T-helper 17 cell (primary cell): ENCODE measurements at regions not wholly inside any gene's neighbourhood (a gene's known extent, or its start where the extent isn't known, plus 50 kb on each side); places are given as distances from the start of the nearest gene placed in this dataset.

ENCODE experiments used
- ATAC-seq: fragments of 150-1000 bp; cut with Tn5 transposase; 2 replicates; pipeline ENCODE4 v1.10.0; 2021; ENCODE audit warnings: mild to moderate bottlenecking, moderate library complexity
- DNase-seq, 3 donors: peaks; one replicate each; pipeline versions ENCODE4 v3.0.0 to v3.0.0-alpha.2; 2020 to 2021
- H3K9me3 ChIP-seq: one replicate; pipeline ENCODE4 v1.7.0; 2013; ENCODE audit warnings: low read length, mild to moderate bottlenecking; ENCODE audit not compliant: control insufficient read depth, poor library complexity, severe bottlenecking
- H3K27ac Mint-ChIP-seq: one replicate; pipeline ENCODE4 v1.8.0; 2022; ENCODE audit warnings: mild to moderate bottlenecking, moderate library complexity, mixed read lengths
- H3K27me3 Mint-ChIP-seq: one replicate; pipeline ENCODE4 v1.8.0; 2022; ENCODE audit warnings: mixed read lengths
- H3K36me3 Mint-ChIP-seq: one replicate; pipeline ENCODE4 v1.8.0; 2022; ENCODE audit warnings: low read depth, mixed read lengths
- H3K4me1 Mint-ChIP-seq: one replicate; pipeline ENCODE4 v1.8.0; 2022; ENCODE audit warnings: mild to moderate bottlenecking, mixed read lengths
- H3K4me3 Mint-ChIP-seq: one replicate; pipeline ENCODE4 v1.8.0; 2022; ENCODE audit warnings: mild to moderate bottlenecking, moderate library complexity, mixed read lengths

GRCh38 chr18:64287926-64288325 is 139.0 kb upstream of the LINC00305 start:
- H3K9me3 ChIP-seq = no peaks in the 10 kb centered on the region
- no peaks in the 10 kb centered on the region for H3K4me1 Mint-ChIP-seq
- ATAC-seq = no peak
- no peak for DNase-seq
- H3K36me3 Mint-ChIP-seq = no peaks in the 10 kb centered on the region
- no peak overlapping the region for H3K4me3 Mint-ChIP-seq
- H3K27ac Mint-ChIP-seq = no peak overlapping the region
- H3K27me3 Mint-ChIP-seq = no peaks in the 10 kb centered on the region

- DNase-seq (no peak), ATAC-seq (no peak)
- no peaks in the 10 kb centered on the region for H3K27me3 Mint-ChIP-seq
- no peak overlapping the region for H3K4me3 Mint-ChIP-seq
- no peaks in the 10 kb centered on the region for H3K4me1 Mint-ChIP-seq
- H3K36me3 Mint-ChIP-seq = no peaks in the 10 kb centered on the region
- no peaks in the 10 kb centered on the region for H3K9me3 ChIP-seq
- H3K27ac Mint-ChIP-seq = no peak overlapping the region
Measured at GRCh38 chr18:64283059-64283458, 134.2 kb upstream of the LINC00305 start.

DNA sequence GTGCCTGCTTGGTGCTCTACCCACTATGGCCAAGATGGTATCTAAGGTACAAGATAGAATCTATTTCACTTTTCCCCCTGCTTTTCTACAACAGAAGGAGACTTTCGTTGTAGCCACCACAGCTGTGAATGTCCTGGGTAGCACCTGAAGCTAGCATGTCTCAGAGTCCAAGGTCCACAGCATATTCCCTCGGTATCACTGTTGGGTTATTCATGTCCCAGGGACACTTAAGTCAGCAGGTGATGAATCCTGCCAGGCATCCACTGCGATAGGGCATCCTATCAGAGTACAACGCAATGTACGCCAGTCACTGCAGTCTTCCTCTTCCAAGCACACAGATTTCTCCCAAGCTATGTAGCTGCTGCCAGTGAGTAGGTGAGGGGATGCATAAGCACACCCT is 129.1 kb upstream of the LINC00305 start:
- no peaks in the 10 kb centered on the region for H3K36me3 Mint-ChIP-seq
- H3K9me3 ChIP-seq = no peaks in the 10 kb centered on the region
- no peaks in the 10 kb centered on the region for H3K4me1 Mint-ChIP-seq
- H3K27ac Mint-ChIP-seq = no peak overlapping the region
- DNase-seq = no peak
- no peaks in the 10 kb centered on the region for H3K27me3 Mint-ChIP-seq
- ATAC-seq = no peak
- no peak overlapping the region for H3K4me3 Mint-ChIP-seq

DNA sequence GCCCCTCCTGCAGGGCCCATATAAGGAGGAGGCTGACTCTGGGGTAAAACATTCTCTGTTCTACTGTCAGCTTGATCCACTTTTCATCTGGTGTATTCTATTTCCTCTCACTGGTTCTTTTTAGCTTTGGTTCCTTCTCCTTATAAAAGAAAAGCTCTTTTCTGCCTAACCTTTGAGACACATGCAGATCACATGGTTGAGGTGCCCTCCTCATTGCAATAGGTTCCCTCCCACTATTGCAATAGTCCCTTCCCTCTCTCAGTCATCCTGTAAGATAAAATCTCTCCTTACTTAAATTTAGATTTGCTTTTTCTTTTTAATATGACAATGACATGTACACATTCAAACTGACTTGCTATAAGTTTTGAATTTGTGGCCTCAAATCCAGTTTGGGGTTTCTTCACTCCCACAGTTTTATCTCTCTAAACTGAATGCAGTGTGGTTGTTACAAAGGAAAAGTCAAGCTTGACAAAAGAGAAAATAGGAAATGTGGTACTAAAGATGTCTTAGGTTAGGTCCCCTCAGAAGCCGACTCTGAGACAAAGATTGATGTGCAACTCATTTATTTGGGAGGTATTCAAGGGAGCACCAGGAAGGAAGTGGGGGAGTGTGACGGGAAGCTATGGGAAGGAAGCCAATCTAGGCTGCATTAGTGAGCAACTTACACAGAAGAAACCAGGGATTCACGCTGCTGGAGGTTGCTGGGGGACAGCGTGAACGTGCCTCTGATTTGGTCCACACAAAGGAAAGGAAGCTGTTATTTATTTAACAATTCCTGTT is 127.6 kb upstream of the LINC00305 start:
- H3K27me3 Mint-ChIP-seq = no peaks in the 10 kb centered on the region
- DNase-seq = no peak
- no peak overlapping the region for H3K27ac Mint-ChIP-seq

GRCh38 chr18:64275593-64276300 is 126.9 kb upstream of the LINC00305 start:
- DNase-seq (no peak), ATAC-seq (no peak)
- no peaks in the 10 kb centered on the region for H3K27me3 Mint-ChIP-seq
- H3K9me3 ChIP-seq = no peaks in the 10 kb centered on the region
- no peak overlapping the region for H3K27ac Mint-ChIP-seq
- H3K36me3 Mint-ChIP-seq = no peaks in the 10 kb centered on the region
- no peaks in the 10 kb centered on the region for H3K4me1 Mint-ChIP-seq
- H3K4me3 Mint-ChIP-seq = no peak overlapping the region

More for the DNA sequence above, 127.6 kb upstream of the LINC00305 start:
- Mint-ChIP-seq H3K36me3 (no peaks in the 10 kb centered on the region), H3K4me1 (no peaks in the 10 kb centered on the region), H3K4me3 (no peak overlapping the region)
- H3K9me3 ChIP-seq = no peaks in the 10 kb centered on the region
- ATAC-seq = no peak

DNA sequence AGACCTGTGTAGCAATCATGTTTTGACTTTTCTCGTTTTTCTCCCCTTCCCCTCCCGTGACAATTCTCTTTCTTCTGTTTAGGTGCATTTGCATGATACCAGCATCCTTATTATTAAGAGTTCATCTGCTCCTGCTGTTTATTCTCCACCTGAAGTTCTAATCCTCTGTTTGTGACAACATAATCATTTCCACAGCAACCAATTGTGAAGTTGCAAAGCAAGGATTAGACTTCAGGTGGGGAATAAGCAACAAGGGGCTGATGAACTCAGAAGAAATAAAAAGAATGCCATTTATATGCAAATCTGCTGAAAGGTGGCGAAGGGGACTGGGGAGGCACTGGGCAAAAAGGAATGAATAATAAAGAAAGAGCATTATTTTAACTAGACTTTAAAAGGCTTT is 124.8 kb upstream of the LINC00305 start:
- DNase-seq (no peak), ATAC-seq (no peak)
- Mint-ChIP-seq H3K4me3 (no peak overlapping the region), H3K4me1 (no peaks in the 10 kb centered on the region), H3K36me3 (no peaks in the 10 kb centered on the region), H3K27ac (no peak overlapping the region), H3K27me3 (no peaks in the 10 kb centered on the region)
- no peaks in the 10 kb centered on the region for H3K9me3 ChIP-seq

DNA sequence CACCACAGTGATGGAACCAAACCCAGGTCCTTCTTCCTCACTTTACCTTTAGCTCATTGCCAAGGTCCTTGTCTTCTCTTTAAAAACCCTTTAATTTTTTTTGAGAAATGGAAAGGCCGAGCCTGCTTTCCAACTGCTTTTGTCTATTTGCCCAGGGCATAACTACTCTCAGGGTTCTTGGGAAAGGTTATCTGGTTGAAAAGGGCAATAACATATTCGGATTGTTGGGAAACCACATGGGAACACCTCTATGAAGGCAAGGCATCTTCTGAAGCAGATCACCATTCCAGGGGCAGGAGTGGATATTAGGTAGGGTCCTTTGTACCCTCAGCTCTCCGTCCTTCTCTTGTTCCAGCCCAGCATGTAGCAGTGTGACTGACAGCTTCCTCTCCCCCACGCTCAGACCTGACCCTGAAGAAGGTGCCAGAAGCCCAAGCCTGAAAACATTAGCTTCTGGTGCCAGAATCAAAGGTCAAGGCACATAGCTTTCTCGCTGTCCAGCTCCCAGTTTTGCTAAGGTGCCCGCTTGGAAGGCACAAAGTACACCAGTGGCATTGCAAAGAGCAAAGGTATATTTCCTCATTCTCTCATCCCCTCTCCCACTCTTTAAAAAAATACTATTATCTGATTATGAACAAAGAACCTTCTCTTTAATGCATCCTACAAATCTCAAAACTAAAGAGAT is 123.2 kb upstream of the LINC00305 start:
- no peaks in the 10 kb centered on the region for H3K9me3 ChIP-seq
- Mint-ChIP-seq H3K27ac (no peak overlapping the region), H3K4me3 (no peak overlapping the region), H3K36me3 (no peaks in the 10 kb centered on the region), H3K27me3 (no peaks in the 10 kb centered on the region), H3K4me1 (no peaks in the 10 kb centered on the region)
- ATAC-seq = no peak
- DNase-seq = no peak

DNA sequence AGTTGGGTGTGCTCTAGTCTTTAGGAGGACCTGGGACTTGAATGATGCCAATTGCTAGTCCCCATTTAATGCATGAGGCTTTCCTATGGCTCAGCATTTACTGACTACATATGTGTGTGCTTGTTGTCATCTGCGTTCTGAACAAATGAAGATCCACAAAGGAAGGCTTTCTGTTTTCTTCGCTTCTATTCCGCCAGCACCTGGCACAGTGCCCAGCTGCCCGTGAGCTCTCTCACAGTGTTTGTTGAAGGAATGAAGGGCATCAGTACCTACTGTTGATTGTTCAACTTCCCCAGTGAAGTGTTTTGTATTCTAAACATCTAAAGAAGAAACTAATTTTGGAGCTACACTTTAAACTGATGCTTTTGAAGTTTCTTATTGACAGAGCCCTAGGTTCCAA is 122.4 kb upstream of the LINC00305 start:
- no peak overlapping the region for H3K27ac Mint-ChIP-seq
- ATAC-seq (no peak), DNase-seq (no peak)
- H3K9me3 ChIP-seq = no peaks in the 10 kb centered on the region
- no peaks in the 10 kb centered on the region for H3K36me3 Mint-ChIP-seq
- H3K4me1 Mint-ChIP-seq = no peaks in the 10 kb centered on the region
- no peak overlapping the region for H3K4me3 Mint-ChIP-seq
- no peaks in the 10 kb centered on the region for H3K27me3 Mint-ChIP-seq

DNA sequence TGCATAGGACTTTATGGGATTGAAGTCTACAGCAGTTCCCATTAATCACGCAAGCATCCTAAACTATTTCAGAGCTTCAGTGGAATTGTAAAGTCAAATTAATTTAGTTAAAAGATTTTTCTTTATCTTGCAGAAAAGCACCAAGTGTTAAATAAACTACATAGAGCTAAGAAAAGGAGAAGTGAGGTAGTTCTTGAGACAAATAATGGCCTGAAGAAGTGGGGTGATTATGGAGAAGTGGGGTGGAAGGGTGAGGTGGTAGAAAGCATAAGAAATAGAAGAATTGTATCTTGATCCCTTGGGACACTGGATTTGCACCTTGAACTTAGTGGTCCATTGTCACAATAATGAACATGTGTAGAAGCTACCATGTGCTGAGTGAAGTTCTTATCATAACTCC is 121.7 kb upstream of the LINC00305 start:
- no peak for ATAC-seq
- H3K4me3 Mint-ChIP-seq = no peak overlapping the region
- no peaks in the 10 kb centered on the region for H3K9me3 ChIP-seq
- DNase-seq = no peak
- no peak overlapping the region for H3K27ac Mint-ChIP-seq
- no peaks in the 10 kb centered on the region for H3K27me3 Mint-ChIP-seq
- no peaks in the 10 kb centered on the region for H3K36me3 Mint-ChIP-seq
- H3K4me1 Mint-ChIP-seq = no peaks in the 10 kb centered on the region

- no peak for DNase-seq
- H3K9me3 ChIP-seq = no peaks in the 10 kb centered on the region
- Mint-ChIP-seq H3K27ac (no peak overlapping the region), H3K4me3 (no peak overlapping the region), H3K4me1 (no peaks in the 10 kb centered on the region), H3K36me3 (no peaks in the 10 kb centered on the region), H3K27me3 (no peaks in the 10 kb centered on the region)
- ATAC-seq = no peak
Measured at GRCh38 chr18:64270121-64270520, 121.2 kb upstream of the LINC00305 start.

DNA sequence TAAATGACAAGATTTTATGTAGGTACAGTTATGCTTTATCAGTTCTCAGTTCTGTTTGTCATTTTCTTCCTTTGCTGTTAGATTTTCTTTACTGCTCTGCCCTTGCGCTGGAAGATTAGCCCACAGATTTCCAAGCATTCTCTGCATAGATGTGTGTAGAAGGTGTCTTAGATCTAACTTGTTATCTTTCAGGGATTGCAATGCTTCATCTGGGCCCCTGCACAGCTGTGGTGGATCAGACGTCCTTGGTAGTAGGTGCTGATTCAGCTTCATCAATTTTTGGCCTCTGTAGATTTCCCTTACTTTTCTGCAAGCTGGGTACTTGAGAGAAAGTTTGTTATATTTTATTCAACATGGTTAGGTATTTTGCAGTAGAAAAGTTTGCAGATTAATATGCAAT is 115.3 kb upstream of the LINC00305 start:
- ATAC-seq = no peak
- no peak for DNase-seq
- H3K36me3 Mint-ChIP-seq = no peaks in the 10 kb centered on the region
- no peaks in the 10 kb centered on the region for H3K4me1 Mint-ChIP-seq
- H3K27me3 Mint-ChIP-seq = no peaks in the 10 kb centered on the region
- no peak overlapping the region for H3K27ac Mint-ChIP-seq
- H3K4me3 Mint-ChIP-seq = no peak overlapping the region
- no peaks in the 10 kb centered on the region for H3K9me3 ChIP-seq

DNA sequence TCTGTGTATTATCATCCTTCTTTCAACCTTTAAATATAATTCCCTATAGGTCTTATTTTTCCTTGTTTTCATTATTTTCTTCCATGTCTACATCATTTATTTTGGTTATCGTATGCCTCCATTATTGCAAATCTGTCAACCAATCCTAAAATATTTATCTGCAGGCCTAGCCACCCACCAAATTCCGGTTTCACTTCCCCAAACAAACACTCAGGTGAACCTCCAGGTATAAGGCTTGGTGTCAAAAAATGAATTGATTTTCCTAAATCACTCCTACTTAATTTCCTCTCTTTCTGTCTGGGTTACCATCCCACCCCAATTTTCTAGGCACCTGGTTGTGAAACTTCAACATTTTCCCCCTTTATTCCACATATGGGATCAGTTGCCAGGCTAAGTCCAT is 111.9 kb upstream of the LINC00305 start:
- H3K4me1 Mint-ChIP-seq = no peaks in the 10 kb centered on the region
- no peak overlapping the region for H3K27ac Mint-ChIP-seq
- DNase-seq (no peak), ATAC-seq (no peak)
- no peaks in the 10 kb centered on the region for H3K9me3 ChIP-seq
- H3K27me3 Mint-ChIP-seq = no peaks in the 10 kb centered on the region
- H3K36me3 Mint-ChIP-seq = no peaks in the 10 kb centered on the region
- no peak overlapping the region for H3K4me3 Mint-ChIP-seq

- ATAC-seq (no peak), DNase-seq (no peak)
- no peaks in the 10 kb centered on the region for H3K9me3 ChIP-seq
- H3K4me3 Mint-ChIP-seq = no peak overlapping the region
- H3K27ac Mint-ChIP-seq = no peak overlapping the region
- H3K27me3 Mint-ChIP-seq = no peaks in the 10 kb centered on the region
- H3K4me1 Mint-ChIP-seq = no peaks in the 10 kb centered on the region
- H3K36me3 Mint-ChIP-seq = no peaks in the 10 kb centered on the region
Measured at GRCh38 chr18:64259871-64260270, 111.0 kb upstream of the LINC00305 start.
